GM23248 (cell line): ENCODE measurements at regions not wholly inside any gene's neighbourhood (a gene's known extent, or its start where the extent isn't known, plus 50 kb on each side); places are given as distances from the start of the nearest gene placed in this dataset.

Source experiments
- EZH2 ChIP-seq: fragments of 200-600 bp; sonication (generic); IDR thresholded peaks from 2 replicates; pipeline ENCODE4 v1.6.1; 2018; ENCODE audit warnings: antibody characterized with exemption, mild to moderate bottlenecking; ENCODE audit not compliant: insufficient read depth, poor library complexity, severe bottlenecking
- EZH2phosphoT487 ChIP-seq: fragments of 200-600 bp; sonication (generic); IDR thresholded peaks from 2 replicates; pipeline ENCODE4 v1.6.1; 2018; ENCODE audit warnings: antibody characterized with exemption, moderate library complexity, mild to moderate bottlenecking, low read depth; ENCODE audit not compliant: insufficient read depth

DNA sequence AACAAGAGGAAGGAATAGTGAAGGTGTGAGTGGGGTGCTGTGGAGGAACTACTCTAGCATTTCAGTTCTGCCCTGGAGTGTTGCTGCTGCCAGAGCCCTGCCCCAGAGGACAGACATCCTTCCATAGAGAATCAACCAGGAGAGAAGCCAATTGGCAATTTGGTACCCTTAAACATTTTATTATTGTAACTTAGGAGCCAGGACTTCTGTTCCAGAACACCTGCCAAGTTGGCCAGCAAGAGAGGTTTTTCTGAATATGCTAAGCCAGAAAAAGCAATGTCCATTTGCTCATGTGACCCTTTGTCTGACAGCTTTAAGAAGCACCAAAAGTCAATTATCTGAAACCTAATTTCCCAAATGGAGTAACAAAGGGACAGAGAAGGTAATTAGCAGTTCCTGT lies 264.9 kb downstream of the MEX3B start:
- TF ChIP-seq EZH2: no peak
- TF ChIP-seq EZH2phosphoT487: no peak
